SU-DHL-6 (cell line): ENCODE measurements at regions not wholly inside any gene's neighbourhood (a gene's known extent, or its start where the extent isn't known, plus 50 kb on each side); places are given as distances from the start of the nearest gene placed in this dataset.
A peak's percentile ranks its signal among the peaks of the same experiment; 100 is the strongest.

Experiments used
- H2AFZ ChIP-seq: fragments of 200-600 bp; sonication (generic); 2 replicates; pipeline ENCODE4 v1.6.1; 2014; ENCODE audit warnings: low read depth, mild to moderate bottlenecking, moderate library complexity, mixed read lengths, antibody characterized with exemption, low read length; ENCODE audit not compliant: severe bottlenecking
- H3F3A ChIP-seq: fragments of 200-600 bp; shearing (Covaris generic); 2 replicates; pipeline ENCODE4 v1.6.0; 2016; ENCODE audit warnings: antibody characterized with exemption, mild to moderate bottlenecking; ENCODE audit not compliant: insufficient read depth
- H3K27ac ChIP-seq: fragments of 200-600 bp; sonication (generic); 2 replicates; pipeline ENCODE4 v1.5.1; 2016; ENCODE audit warnings: low read depth, mild to moderate bottlenecking, low read length, moderate library complexity, mixed read lengths
- H3K27me3 ChIP-seq: fragments of 200-600 bp; sonication (generic), shearing (Covaris generic); 2 replicates; pipeline ENCODE4 v1.6.0; 2014; ENCODE audit warnings: mild to moderate bottlenecking, low read length
- H3K36me3 ChIP-seq: fragments of 200-600 bp; sonication (generic); 2 replicates; pipeline ENCODE4 v1.6.1; 2014; ENCODE audit warnings: mild to moderate bottlenecking, low read length, mixed read lengths
- H3K4me2 ChIP-seq: fragments of 300-600, 200-600 bp; shearing (Covaris generic), sonication (generic); 2 replicates; pipeline ENCODE4 v1.6.0; 2014; ENCODE audit warnings: low read length, low read depth, mild to moderate bottlenecking; ENCODE audit not compliant: poor library complexity, severe bottlenecking
- H3K4me3 ChIP-seq: fragments of 200-600 bp; sonication (generic); 2 replicates; pipeline ENCODE4 v1.5.1; 2014; ENCODE audit warnings: antibody characterized with exemption, low read length, mild to moderate bottlenecking, mixed read lengths; ENCODE audit not compliant: insufficient read depth, poor library complexity, severe bottlenecking
- H3K79me2 ChIP-seq: fragments of 200-600 bp; sonication (generic); 2 replicates; pipeline ENCODE4 v1.6.1; 2014; ENCODE audit warnings: mild to moderate bottlenecking, low read length, moderate library complexity; ENCODE audit not compliant: insufficient read depth
- H3K9ac ChIP-seq: fragments of 200-600 bp; sonication (generic); 2 replicates; pipeline ENCODE4 v1.7.0; 2014; ENCODE audit warnings: mild to moderate bottlenecking, low read length
- H3K9me2 ChIP-seq: fragments of 200-600 bp; sonication (generic); replicated peaks from 2 replicates; pipeline ENCODE4 v1.6.1; 2014; ENCODE audit warnings: low read length; ENCODE audit not compliant: insufficient read depth
- H3K9me3 ChIP-seq: fragments of 200-600 bp; sonication (generic); 2 replicates; pipeline ENCODE4 v1.6.1; 2014; ENCODE audit warnings: low read length, mixed read lengths; ENCODE audit not compliant: insufficient read depth
- H4K20me1 ChIP-seq: fragments of 200-600 bp; sonication (generic); 2 replicates; pipeline ENCODE4 v1.6.1; 2014; ENCODE audit warnings: low read depth, mild to moderate bottlenecking, antibody characterized with exemption, low read length, moderate library complexity, mixed read lengths
- EZH2phosphoT487 ChIP-seq: fragments of 200-600 bp; sonication (generic), shearing (Covaris generic); conservative IDR thresholded peaks from 2 replicates; pipeline ENCODE4 v1.6.1; 2018; ENCODE audit warnings: mild to moderate bottlenecking, antibody characterized with exemption, low read length, moderate library complexity, mixed read lengths
- TF ChIP-seq, protein P1 (sequence below): fragments of 200-600 bp; sonication (generic); IDR thresholded peaks from one replicate; pipeline ENCODE4 v1.5.1; 2017; ENCODE audit warnings: antibody characterized with exemption, mild to moderate bottlenecking, low read length, moderate library complexity; ENCODE audit not compliant: insufficient read depth, poor library complexity, severe bottlenecking

DNA sequence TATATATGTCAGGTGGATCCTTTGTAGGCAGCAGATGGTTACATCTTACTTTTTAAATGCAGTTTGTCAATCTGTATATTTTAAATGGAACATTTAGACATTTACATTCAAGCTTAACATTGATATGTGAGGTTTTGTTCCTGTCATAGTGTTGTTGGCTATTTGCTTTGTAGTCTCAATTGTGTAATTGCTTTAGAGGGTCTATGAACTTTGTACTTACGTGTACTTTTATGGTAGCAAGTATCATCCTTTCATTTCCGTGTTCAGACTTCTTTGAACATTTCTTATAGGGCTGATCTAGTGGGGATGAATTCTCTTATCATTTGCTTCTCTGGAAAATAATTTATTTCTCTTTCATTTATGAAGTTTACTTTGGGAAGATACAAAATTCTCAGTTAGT lies 656.0 kb downstream of the OTOL1 start:
- Histone ChIP-seq H3K9me3 (no peaks in the 10 kb centered on the region), H3K79me2 (no peaks in the 10 kb centered on the region), H2AFZ (no peak overlapping the region), H3K27ac (no peak overlapping the region), H3K27me3 (no peaks in the 10 kb centered on the region), H3K36me3 (no peaks in the 10 kb centered on the region), H4K20me1 (no peaks in the 10 kb centered on the region), H3K9ac (no peak overlapping the region), H3K4me3 (no peak overlapping the region), H3K9me2 (no peaks in the 10 kb centered on the region), H3F3A (no peaks in the 10 kb centered on the region), H3K4me2 (no peak overlapping the region)
- TF ChIP-seq EZH2phosphoT487: no peak
- TF ChIP-seq, protein P1, sequence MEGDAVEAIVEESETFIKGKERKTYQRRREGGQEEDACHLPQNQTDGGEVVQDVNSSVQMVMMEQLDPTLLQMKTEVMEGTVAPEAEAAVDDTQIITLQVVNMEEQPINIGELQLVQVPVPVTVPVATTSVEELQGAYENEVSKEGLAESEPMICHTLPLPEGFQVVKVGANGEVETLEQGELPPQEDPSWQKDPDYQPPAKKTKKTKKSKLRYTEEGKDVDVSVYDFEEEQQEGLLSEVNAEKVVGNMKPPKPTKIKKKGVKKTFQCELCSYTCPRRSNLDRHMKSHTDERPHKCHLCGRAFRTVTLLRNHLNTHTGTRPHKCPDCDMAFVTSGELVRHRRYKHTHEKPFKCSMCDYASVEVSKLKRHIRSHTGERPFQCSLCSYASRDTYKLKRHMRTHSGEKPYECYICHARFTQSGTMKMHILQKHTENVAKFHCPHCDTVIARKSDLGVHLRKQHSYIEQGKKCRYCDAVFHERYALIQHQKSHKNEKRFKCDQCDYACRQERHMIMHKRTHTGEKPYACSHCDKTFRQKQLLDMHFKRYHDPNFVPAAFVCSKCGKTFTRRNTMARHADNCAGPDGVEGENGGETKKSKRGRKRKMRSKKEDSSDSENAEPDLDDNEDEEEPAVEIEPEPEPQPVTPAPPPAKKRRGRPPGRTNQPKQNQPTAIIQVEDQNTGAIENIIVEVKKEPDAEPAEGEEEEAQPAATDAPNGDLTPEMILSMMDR: no peak

DNA sequence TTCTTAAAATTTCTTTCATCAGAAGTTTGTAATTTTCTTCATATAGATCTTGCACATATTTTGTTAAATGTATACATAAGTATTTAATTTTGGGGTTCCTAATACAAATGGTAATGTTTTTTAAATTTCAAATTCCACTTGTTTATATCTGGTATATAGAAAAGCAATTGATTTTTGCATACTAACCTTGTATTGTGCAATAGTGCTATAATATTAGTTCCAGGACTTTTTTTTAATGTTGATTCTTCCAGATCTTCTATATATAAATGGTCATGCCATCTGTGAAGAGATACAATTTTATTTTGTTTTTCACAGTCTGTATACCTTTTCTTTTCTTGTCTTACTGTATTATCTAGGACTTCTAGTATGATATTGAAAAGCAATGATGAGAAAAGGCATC lies 665.0 kb downstream of the OTOL1 start:
- Histone ChIP-seq H3K27me3 (no peaks in the 10 kb centered on the region), H3K36me3 (no peaks in the 10 kb centered on the region), H3F3A (no peaks in the 10 kb centered on the region), H3K4me3 (no peak overlapping the region), H3K9ac (no peak overlapping the region), H2AFZ (no peak overlapping the region), H4K20me1 (no peaks in the 10 kb centered on the region), H3K9me3 (no peaks in the 10 kb centered on the region), H3K4me2 (no peak overlapping the region), H3K79me2 (no peaks in the 10 kb centered on the region), H3K9me2 (no peaks in the 10 kb centered on the region), H3K27ac (no peak overlapping the region)
- no peak for TF ChIP-seq EZH2phosphoT487
- TF ChIP-seq, protein P1: no peak

DNA sequence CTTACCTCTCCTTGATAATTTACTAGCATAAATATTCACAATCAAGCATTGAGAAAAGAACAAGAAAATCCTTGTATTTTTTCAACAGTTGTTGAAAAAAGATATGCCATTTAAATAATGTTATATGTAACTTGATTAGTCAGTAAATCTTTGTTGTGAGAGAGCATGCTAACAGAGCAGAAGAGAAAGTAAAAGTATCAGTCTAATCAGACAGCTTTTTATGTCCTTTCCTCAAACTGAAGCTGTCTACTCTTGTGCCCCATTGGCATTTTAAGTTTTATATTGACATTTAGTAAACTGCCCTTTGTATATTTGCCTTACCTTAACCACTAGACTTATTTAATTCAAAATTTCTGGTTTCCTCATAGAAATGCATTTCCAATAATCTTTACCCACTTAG lies 668.7 kb downstream of the OTOL1 start:
- H3K27ac ChIP-seq: no peak overlapping the region
- TF ChIP-seq EZH2phosphoT487: no peak
- TF ChIP-seq, protein P1: no peak
- peak overlapping the region; percentile 41 for H3K4me2 ChIP-seq
- H3K9me3 ChIP-seq: no peaks in the 10 kb centered on the region
- H2AFZ ChIP-seq: peak overlapping the region; percentile 22
- no peak overlapping the region for H3K9ac ChIP-seq
- H3K4me3 ChIP-seq: no peak overlapping the region
- no peaks in the 10 kb centered on the region for H4K20me1 ChIP-seq
- no peaks in the 10 kb centered on the region for H3K9me2 ChIP-seq
- H3F3A ChIP-seq: no peaks in the 10 kb centered on the region
- no peaks in the 10 kb centered on the region for H3K79me2 ChIP-seq
- no peaks in the 10 kb centered on the region for H3K36me3 ChIP-seq
- H3K27me3 ChIP-seq: no peaks in the 10 kb centered on the region
